HG03520 (cell line): ENCODE measurements at regions not wholly inside any gene's neighbourhood (a gene's known extent, or its start where the extent isn't known, plus 50 kb on each side); places are given as distances from the start of the nearest gene placed in this dataset.
A peak's percentile ranks its signal among the peaks of the same experiment; 100 is the strongest.
"Not testable (repeated sequence)": the region's sequence is repeated elsewhere in the genome, so short reads cannot be mapped to it uniquely, and the experiment has no call there.

ENCODE experiments used
- ATAC-seq: cut with Tn5 transposase; IDR thresholded peaks from one replicate; pipeline ENCODE4 v1.9.1; 2021; ENCODE audit warnings: mild to moderate bottlenecking, moderate library complexity; ENCODE audit not compliant: unreplicated experiment

DNA sequence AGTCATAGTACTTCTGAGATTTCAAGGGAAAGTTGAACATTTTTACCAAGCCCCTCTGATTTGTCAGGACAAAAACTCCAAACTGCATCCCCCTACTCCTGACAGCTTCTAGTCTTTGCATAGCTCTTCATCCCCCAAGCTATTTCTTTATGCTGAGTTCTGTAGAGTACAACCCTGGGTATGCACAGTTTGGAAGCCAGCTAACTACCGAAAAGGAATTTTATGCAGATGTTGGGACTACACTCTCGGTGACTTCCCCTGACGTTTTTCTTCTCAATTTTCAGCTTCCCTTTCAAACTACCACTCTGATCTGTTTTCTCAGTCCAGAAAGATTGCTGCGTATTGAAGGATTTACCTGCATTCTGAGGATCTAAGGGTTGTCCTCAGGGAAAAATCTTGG lies 1060.2 kb upstream of the ACVR2A start:
- no peak for ATAC-seq

DNA sequence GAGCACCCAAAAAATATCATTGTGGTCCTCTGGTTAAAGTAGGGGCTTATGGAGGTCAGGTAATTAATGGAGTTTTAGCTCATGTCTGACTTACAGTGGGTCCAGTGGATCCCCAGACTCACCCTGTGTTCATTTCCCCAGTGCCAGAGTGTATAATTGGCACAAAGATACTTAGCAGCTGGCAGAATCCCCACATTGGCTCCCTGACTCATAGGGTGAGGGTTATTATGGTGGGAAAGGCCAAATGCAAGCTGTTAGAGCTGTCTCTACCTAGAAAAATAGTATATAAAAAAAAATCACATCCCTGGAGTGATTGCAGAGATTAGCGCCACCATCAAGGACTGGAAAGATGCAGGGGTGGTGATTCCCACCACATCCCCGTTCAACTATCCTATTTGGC lies 1067.6 kb upstream of the ACVR2A start:
- ATAC-seq, result no peak

DNA sequence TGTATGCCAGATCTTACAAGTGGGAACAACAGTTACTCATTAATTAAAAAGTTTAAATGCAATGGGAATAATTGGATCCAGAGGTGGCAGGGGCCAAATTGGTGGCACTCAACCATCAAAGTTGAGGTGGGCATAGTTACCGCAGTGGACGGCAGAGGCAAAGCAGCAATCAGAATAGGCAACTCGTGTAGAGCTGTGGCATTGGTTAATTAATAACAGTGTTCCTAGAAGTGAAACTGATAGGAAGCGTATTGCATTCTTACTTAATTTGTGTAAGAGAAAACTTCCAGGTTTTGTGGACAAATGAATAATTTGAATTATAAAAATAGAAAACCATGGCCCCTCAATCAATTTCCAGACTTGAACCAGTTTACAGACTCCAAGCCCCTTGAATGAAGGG lies 1068.2 kb upstream of the ACVR2A start:
- ATAC-seq, result no peak

DNA sequence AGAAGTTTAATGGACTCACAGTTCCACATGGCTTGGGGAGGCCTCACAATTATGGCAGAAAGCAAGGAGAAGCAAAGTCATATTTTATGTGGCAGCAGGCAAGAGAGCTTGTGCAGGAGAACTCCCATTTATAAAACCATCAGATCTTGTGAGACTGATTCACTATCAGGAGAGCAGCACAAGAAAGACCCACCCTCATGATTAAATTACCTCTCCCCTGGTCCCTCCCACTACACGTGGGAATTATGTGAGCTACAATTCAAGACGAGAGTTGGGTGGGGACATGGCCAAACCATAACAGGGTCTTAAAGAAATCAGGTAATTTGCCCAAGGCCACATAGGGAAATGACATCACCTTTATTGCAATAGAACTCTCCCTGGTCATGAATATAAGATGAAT lies 1073.3 kb upstream of the ACVR2A start:
- no peak for ATAC-seq

DNA sequence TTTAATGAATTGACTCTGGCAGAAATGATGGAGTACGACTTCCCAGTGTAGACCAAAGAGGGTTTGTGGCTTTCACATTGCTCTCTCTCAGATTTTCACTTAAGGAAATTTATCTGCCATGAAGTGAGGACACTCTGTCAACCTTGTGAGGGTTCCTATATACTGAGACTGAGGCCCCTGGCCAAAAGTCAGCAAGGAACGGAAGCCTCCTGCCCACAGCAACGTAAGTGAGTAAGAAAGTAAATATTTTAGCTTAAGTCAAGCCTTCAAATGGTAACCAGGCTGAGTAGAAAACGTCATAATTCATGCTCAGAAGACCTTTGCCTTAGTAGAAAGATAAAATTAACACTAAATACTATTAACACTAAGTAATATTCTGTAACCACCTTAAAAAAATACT lies 1080.5 kb upstream of the ACVR2A start:
- no peak for ATAC-seq

DNA sequence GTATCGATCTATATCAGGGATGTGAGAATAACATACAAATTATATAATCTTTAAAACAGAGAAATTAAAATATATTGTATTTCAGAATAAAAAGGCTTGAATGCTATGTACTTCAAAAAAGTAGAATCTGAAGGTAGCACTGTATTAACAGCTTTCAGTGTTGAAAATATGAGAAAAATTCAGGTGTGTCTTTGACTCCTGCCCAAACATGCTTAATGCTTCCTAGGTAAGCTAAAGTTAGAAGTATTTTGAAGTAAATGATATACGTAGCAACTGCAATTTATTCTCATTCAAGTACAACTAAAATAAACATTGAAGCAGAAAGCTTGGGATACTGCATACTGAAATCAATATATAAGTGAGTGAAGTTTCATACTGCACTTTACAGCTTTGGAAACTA lies 1082.0 kb upstream of the ACVR2A start:
- ATAC-seq, result no peak

DNA sequence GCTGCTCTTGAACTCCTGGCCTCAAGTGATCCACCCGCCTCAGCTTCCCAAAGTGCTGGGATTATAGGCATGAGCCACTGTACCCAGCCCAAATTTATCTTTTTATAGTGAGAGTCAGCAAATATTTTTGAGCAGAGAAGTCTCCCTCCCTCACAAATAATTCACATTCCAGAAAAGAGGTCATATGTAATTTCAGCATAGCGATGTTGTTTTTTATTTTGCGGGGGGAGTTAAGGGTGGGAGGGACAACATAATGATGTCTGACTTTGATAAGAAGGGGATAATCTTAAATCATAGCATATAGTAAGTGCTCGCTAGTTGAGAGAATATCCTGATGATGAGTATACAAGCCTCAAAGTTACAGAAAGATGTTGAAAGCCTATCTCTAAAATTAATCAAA lies 1090.2 kb upstream of the ACVR2A start:
- ATAC-seq, result no peak

DNA sequence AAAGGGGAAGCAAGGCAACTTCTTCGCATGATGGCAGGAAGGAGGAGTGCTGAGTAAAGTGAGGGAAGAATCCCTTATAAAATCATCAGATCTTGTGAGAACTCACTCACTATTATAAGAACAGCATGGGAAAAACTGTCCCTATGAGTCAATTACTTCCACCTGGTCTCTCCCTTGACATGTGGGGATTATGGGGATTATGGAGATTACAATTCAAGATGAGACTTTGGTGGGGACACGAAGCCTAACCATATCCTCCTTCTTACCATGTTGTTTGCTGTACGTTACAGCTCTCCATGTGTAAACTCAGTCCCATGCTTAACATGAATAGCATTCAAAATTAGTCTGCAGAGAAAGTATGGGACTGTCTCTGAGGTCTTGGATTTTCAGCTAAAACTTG lies 1096.8 kb upstream of the ACVR2A start:
- ATAC-seq, result no peak

DNA sequence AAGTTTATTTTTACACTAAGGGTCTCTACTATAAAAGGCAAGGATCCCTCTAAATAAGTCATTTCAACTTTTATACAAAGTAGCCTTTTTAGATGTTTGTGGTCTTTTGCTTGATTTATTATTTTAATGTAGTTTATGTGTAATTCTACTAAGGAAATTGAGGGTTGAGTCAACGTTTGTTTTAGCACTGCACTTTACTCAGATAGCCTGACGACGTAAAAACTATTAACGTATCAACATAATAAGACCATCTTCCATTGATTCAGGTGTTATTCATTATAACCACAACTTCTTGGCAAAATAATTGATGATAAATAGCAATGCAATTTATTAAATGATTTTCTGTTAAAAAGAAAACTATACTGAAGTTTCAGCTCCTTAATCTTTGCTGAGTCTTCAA lies 1103.6 kb upstream of the ACVR2A start:
- no peak for ATAC-seq

DNA sequence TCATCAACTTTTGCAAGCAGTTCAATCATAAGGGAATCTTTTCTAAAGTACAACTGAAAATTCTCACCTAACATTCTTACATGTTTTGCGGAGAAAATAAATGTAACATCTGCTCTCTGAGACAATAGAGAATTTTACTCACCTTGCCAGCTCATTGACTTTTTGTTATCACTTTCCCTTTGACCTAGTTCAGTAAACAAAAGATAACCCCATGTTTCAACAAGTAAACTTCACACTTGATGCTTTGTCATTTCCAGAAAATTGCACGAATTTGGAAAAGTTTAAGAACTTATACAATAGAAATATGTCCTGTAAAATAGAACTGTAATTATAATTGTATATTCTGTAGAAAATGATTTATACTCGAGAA lies 1110.0 kb upstream of the ACVR2A start:
- no peak for ATAC-seq

DNA sequence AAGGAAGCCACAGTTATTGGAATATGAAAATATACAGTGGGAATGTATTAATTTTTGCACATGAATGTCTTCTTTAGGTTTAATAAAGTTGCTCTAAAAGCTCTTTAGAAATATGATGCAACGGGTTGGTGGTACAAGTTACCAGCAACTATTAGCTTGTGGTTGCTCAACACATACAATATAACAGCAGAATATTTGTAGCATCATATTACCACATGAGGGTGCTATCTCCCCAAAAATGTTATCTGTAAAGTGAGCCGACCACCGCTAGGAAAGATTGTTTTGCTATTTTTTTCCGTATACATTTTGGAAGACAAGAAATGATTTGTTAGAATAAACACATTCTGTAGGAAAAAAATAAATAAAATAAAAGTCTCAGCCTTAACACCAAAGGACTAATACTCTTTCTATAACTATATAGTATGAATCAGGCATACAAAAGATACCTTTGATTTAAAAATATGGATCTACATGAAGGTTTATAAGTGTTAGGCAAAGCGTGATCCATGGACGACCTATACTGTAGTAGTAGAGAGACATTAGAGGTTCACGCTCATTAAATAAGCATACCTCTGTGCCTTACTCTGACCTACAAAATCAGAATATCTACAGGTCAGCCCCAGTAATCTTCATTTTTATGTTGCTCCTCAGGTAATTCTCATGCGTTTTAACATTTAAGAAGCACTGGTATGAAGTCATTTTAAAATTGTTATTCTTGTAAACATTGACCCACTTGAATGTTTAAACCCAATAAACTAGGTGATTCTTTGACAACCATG lies 1110.6 kb upstream of the ACVR2A start:
- peak; percentile 74 for ATAC-seq

DNA sequence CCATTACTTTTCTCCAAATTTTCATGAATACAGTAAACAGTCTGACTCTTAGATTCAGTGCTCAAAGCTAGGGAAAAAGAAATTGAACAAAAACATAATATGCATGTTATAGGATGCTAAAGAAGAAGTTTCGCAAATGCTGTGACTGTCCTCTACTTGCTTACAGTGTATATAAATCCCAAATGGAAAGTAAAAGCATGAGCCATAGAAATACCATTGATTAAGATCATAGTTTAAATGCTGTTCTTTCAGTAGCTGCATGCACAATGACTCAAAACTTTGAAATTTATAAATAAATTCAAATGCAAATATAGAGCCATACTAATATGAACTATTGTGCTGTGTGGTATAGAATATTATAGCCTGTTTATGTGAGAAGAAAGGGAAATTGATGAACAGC lies 1113.9 kb upstream of the ACVR2A start:
- ATAC-seq, result no peak

DNA sequence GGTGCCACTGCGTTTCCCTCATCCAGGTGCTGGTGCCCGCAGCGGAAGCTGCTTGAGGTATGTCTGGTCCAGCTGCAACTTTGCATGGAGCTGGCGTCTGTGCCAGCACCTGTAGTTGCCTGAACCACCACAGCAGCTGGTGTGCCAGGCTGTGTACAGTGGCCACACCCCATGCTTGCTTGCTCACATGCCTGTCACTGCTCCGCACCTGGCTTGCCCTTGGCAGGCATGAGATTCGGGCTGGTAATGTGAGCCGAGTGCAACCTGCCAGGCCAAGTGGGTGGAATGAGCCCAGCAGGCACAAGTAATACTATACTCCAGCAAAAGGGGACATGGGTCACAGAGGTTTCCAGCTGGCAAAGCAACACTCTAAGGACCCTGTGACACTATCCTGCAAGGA lies 1123.3 kb upstream of the ACVR2A start:
- ATAC-seq, result no peak

DNA sequence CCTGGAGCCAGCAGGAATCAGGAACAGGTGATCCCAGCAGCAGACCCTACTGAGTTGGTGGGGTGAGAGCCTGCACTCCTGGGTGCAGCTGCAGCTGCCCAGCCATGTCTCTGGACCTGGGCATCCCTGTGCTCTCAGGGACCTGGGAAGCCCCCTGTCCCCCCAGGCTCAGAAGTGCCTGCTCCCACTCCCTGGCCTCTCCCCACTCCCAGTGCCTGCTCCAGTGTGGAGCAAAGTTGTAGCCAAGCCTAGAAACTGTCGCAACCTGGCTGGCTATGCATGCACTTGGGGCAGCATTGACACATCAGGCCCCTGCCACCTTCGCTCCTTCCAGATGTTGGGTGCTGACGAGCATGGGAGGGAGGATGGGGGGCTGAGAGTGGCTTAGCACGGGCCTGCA lies 1124.7 kb upstream of the ACVR2A start:
- no peak for ATAC-seq

DNA sequence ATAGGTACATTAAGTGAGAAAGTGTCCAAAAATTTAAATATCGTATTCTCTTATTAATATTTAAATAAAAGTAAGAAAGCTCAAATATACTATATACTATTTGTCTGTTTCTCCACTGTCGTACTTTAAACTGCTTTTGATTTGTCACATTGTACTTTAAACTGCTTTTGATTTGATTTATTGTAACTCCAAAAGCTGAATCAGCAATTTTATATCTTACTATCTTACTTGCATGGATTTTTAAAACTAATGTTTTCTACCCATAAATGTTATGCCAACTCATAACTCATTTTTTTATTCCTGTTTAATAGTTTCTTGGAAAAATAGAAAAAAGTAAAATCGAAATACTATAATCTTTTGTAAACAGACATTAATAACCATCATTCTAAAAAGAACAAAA lies 1128.2 kb upstream of the ACVR2A start:
- ATAC-seq, result no peak

DNA sequence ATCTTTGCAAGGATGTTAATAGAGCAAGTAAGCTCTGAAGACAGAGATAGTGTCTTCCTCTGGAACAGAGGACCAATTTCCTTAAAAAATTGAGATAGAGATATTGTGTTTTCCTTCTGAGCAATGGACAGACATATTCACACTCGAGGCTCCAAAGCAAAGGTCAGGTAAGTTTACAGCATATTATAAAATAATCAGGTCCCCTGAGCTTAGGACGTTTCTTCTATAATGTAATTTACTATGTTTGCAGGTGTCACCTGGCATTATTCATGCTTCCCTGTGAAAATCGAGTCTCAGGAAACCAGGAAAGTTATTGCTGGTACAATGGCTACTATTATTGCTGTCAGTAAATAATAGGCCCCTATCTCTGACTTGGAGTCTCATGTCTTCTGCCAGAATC lies 1135.8 kb upstream of the ACVR2A start:
- no peak for ATAC-seq

DNA sequence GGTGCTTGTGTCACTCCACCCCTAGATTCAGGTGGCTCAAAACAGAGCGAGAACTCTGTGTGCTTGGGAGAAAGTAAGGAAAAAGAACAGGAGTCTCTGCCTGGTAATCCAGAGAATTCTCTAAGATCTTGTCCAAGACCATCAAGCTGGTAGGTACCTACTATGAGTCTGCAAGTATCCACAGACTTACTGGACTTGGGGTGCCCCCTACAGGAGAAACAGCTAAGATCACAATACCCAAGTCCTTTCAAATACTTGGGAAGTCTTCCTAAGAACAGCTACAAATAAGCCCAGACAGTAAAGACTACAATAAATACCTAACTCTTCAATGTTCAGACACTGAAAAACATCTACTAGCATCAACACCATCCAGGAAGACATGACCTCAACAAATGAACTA lies 1143.6 kb upstream of the ACVR2A start:
- no peak for ATAC-seq

DNA sequence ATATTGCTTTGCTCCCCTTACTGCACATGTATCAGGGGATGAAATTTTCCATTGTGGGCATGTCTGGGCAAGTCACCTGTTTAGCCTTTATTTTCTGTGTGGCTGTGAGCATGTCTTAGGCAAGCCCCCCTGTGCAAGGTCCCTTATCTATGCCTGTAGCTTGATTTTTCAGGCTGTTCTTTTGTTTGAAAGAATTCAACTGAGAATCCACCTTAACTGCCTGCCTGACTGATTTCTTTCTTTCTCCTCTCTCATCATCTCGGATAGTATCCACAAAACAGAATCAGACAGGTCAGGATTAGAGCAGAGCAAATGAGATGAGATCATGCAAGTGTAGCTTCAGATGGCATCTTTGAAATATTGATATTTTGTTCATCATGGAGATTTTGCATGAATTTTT lies 1147.5 kb upstream of the ACVR2A start:
- no peak for ATAC-seq

DNA sequence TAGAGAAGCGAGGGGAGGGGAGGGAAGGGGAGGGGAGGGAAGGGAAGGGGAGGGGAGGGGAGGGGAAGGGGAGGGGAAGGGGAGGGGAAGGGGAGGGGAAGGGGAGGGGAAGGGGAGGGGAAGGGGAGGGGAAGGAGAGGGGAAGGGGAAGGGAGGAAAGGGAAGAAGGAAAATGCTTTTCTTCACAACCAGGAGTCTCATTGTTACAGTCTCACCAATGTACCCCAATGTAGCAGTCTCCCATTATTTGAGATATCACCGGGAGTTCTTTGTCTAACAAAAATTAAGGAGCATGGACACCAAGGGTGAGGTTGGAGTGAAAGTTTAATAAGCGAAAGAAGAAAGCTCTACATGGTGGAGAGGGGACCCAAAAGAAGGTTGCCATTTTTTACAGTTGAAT lies 1148.0 kb upstream of the ACVR2A start:
- ATAC-seq, result not testable (repeated sequence)

DNA sequence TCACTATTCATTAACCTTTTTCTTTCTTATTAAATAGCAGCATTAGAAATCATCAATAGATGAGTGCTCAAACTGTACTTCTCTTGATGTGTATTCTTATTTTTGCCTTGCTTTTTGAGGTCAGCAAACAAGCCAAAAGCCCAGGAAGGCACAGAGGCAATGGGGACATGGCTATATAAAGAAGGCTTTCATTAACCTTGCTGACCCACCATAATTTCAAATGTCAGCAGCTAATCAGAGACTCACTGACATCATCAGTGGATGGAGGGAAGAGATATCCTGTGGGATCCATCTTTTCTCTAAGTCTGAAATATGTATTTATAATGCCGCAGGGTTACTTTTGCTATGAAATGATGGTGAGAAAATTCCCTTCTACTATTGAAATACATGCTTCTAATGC lies 1162.8 kb upstream of the ACVR2A start:
- no peak for ATAC-seq

DNA sequence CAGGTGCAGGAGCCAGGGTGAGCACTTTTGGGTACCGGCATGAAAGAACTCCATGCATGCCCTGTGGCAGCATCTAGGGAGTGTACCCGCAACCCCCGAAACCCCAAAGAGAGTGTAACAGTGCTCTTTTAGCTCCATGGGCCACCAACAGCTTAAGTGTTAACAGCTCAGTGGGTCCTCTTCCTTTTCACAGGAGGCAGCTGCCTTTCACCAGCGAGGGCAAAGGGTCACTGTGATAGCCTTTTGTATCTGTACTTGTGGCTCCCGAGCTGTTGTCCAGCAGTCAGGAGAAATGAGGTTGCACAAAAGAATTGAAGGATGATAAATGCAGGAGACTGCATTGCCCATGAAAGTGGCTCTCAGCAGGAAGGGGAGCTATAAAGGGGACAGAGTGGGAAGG lies 1166.3 kb upstream of the ACVR2A start:
- no peak for ATAC-seq

DNA sequence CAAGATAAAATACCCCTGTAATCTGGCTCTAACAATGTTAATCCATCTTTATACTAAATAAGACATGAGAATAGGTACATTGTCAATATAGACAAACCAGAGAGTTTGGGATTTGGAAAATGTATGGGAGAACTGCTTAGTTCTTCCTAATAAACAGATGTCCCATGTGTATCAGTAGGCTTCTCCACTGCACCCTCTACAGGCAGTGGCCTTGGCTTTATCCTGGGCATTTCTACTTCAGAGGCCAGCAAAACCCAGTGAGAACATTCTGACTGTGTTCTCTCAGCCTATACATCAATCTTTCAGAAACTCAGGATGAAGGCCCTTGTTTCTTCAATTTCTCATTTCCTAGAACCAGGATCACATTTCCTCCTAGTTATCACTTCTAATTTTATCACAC lies 1167.5 kb upstream of the ACVR2A start:
- no peak for ATAC-seq

DNA sequence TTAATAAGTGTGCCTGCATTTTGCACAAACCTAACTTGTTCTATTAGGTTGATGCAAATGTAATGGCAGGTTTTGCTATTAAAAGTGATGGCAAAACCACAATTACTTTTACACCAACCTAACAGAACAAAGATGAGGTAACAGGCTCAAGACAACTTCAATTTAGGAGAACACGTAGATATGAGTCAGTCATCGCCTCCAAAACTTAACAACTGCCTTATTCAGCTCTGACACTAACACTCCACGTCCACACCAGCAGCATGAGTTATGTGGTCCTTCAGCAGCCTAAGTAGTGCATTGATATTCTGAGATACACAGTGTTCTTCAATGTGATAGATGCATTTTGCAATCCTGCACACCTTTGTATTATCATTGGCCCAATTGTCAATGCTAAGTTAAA lies 1175.1 kb upstream of the ACVR2A start:
- ATAC-seq, result no peak
